H9 (cell line): ENCODE measurements at regions not wholly inside any gene's neighbourhood (a gene's known extent, or its start where the extent isn't known, plus 50 kb on each side); places are given as distances from the start of the nearest gene placed in this dataset.

ENCODE experiments used
- DNase-seq: peaks from one replicate; pipeline ENCODE4 v3.0.0-alpha.2; 2017
- H2AFZ ChIP-seq: one replicate; pipeline ENCODE4 v1.6.1; 2013; ENCODE audit warnings: mild to moderate bottlenecking, low read length, control low read depth, moderate library complexity
- H2AK5ac ChIP-seq: 2 replicates; pipeline ENCODE4 v1.6.1; 2013; ENCODE audit warnings: low read length, control low read depth, mixed read lengths; ENCODE audit not compliant: insufficient read length
- H2BK120ac ChIP-seq: one replicate; pipeline ENCODE4 v1.6.1; 2013; ENCODE audit warnings: low read depth, mild to moderate bottlenecking, low read length, control low read depth, inconsistent platforms; ENCODE audit not compliant: poor library complexity, severe bottlenecking
- H2BK12ac ChIP-seq: 2 replicates; pipeline ENCODE4 v1.6.1; 2013; ENCODE audit warnings: low read length, control low read depth, mixed read lengths, low read depth; ENCODE audit not compliant: insufficient read length
- H2BK15ac ChIP-seq: 2 replicates; pipeline ENCODE4 v1.6.1; 2013; ENCODE audit warnings: low read depth, low read length, control low read depth
- H2BK20ac ChIP-seq: one replicate; pipeline ENCODE4 v1.6.1; 2013; ENCODE audit warnings: low read depth, mild to moderate bottlenecking, low read length, control low read depth, inconsistent platforms; ENCODE audit not compliant: poor library complexity, severe bottlenecking
- H2BK5ac ChIP-seq: 2 replicates; pipeline ENCODE4 v1.6.1; 2013; ENCODE audit warnings: low read length, control low read depth, mixed read lengths; ENCODE audit not compliant: insufficient read length
- H3K14ac ChIP-seq: 2 replicates; pipeline ENCODE4 v1.6.1; 2013; ENCODE audit warnings: low read length, control low read depth; ENCODE audit not compliant: insufficient read depth
- H3K18ac ChIP-seq: 2 replicates; pipeline ENCODE4 v1.6.1; 2013; ENCODE audit warnings: low read depth, mild to moderate bottlenecking, mixed read lengths, low read length, control low read depth; ENCODE audit not compliant: insufficient read length
- H3K23ac ChIP-seq: 2 replicates; pipeline ENCODE4 v1.6.1; 2013; ENCODE audit warnings: low read length, control low read depth, mixed read lengths, low read depth; ENCODE audit not compliant: insufficient read length
- H3K23me2 ChIP-seq: 2 replicates; pipeline ENCODE4 v1.6.1; 2013; ENCODE audit warnings: low read depth, mild to moderate bottlenecking, mixed read lengths, low read length, control low read depth; ENCODE audit not compliant: insufficient read length, poor library complexity, severe bottlenecking
- H3K27ac ChIP-seq: 2 replicates; pipeline ENCODE4 v1.5.1; 2013; ENCODE audit warnings: low read length, control low read depth, mixed read lengths, low read depth; ENCODE audit not compliant: insufficient read length
- H3K27me3 ChIP-seq: 2 replicates; pipeline ENCODE4 v1.6.1; 2013; ENCODE audit warnings: low read length, control low read depth, inconsistent platforms; ENCODE audit not compliant: insufficient read depth
- H3K4ac ChIP-seq: 2 replicates; pipeline ENCODE4 v1.6.1; 2013; ENCODE audit warnings: low read depth, mild to moderate bottlenecking, control low read depth, inconsistent platforms, low read length, moderate library complexity
- H3K4me1 ChIP-seq: 2 replicates; pipeline ENCODE4 v1.6.1; 2013; ENCODE audit warnings: low read length, control low read depth, inconsistent platforms; ENCODE audit not compliant: insufficient read depth
- H3K4me2 ChIP-seq: 2 replicates; pipeline ENCODE4 v1.6.1; 2013; ENCODE audit warnings: low read length, control low read depth, mixed read lengths; ENCODE audit not compliant: insufficient read length, insufficient read depth
- H3K56ac ChIP-seq: 2 replicates; pipeline ENCODE4 v1.6.1; 2013; ENCODE audit warnings: low read depth, mild to moderate bottlenecking, mixed read lengths, low read length, control low read depth; ENCODE audit not compliant: insufficient read length
- H3K79me1 ChIP-seq: 2 replicates; pipeline ENCODE4 v1.6.1; 2013; ENCODE audit warnings: low read depth, mild to moderate bottlenecking, moderate library complexity, low read length, control low read depth, inconsistent platforms; ENCODE audit not compliant: insufficient read depth, poor library complexity, severe bottlenecking
- H3K79me2 ChIP-seq: 2 replicates; pipeline ENCODE4 v1.6.1; 2013; ENCODE audit warnings: low read length, control low read depth, inconsistent platforms; ENCODE audit not compliant: insufficient read depth
- H3K9ac ChIP-seq: 2 replicates; pipeline ENCODE4 v1.6.1; 2013; ENCODE audit warnings: low read length, control low read depth, mixed read lengths; ENCODE audit not compliant: insufficient read length; ENCODE audit errors: extremely low read depth
- H3K9me3 ChIP-seq: one replicate; pipeline ENCODE4 v1.6.1; 2013; ENCODE audit warnings: low read depth, low read length, inconsistent platforms; ENCODE audit not compliant: control insufficient read depth
- H3T11ph ChIP-seq: one replicate; pipeline ENCODE4 v1.6.1; 2013; ENCODE audit warnings: mild to moderate bottlenecking, low read length, control low read depth, inconsistent platforms
- H4K20me1 ChIP-seq: one replicate; pipeline ENCODE4 v1.6.1; 2013; ENCODE audit not compliant: control insufficient read depth, insufficient read length, insufficient read depth
- H4K5ac ChIP-seq: 2 replicates; pipeline ENCODE4 v1.6.1; 2013; ENCODE audit warnings: low read depth, mild to moderate bottlenecking, mixed read lengths, low read length, control low read depth; ENCODE audit not compliant: insufficient read length
- H4K8ac ChIP-seq: replicated peaks from 2 replicates; pipeline ENCODE4 v1.6.1; 2013; ENCODE audit warnings: low read length, control low read depth, mixed read lengths, low read depth; ENCODE audit not compliant: insufficient read length
- H4K91ac ChIP-seq: 2 replicates; pipeline ENCODE4 v1.6.1; 2013; ENCODE audit warnings: low read depth, mild to moderate bottlenecking, moderate library complexity, mixed read lengths, low read length, control low read depth; ENCODE audit not compliant: insufficient read length
- H3K27ac Mint-ChIP-seq, 3 experiments: 2 replicates in 2 of 3; 3 replicates in 1 of 3; pipeline ENCODE4 v1.8.0; 2020 to 2021; ENCODE audit warnings: mixed read lengths in 3 of 3, mild to moderate bottlenecking in 1 of 3, moderate library complexity in 1 of 3
- H3K27me3 Mint-ChIP-seq: 2 replicates; pipeline ENCODE4 v1.8.0; 2021; ENCODE audit warnings: low read depth, mild to moderate bottlenecking, moderate library complexity, mixed read lengths
- H3K36me3 Mint-ChIP-seq, 3 experiments: 2 replicates in 2 of 3; 3 replicates in 1 of 3; pipeline ENCODE4 v1.8.0; 2020 to 2021; ENCODE audit warnings: low read depth in 3 of 3, mixed read lengths in 3 of 3; ENCODE audit not compliant: insufficient read depth in 1 of 3
- H3K4me1 Mint-ChIP-seq, 2 experiments: 2 replicates each; pipeline ENCODE4 v1.8.0; 2020; ENCODE audit warnings: mixed read lengths in 2 of 2
- H3K4me3 Mint-ChIP-seq, 2 experiments: 2 replicates in 1 of 2; 3 replicates in 1 of 2; pipeline ENCODE4 v1.8.0; 2020 to 2021; ENCODE audit warnings: mild to moderate bottlenecking in 2 of 2, mixed read lengths in 2 of 2, moderate library complexity in 1 of 2
- H3K9me3 Mint-ChIP-seq, 2 experiments: 2 replicates in 1 of 2; 3 replicates in 1 of 2; pipeline ENCODE4 v1.8.0; 2020; ENCODE audit warnings: mild to moderate bottlenecking in 2 of 2, mixed read lengths in 2 of 2, moderate library complexity in 1 of 2
- WGBS: extraction: QIAGEN DNeasy Blood & Tissue Kit; methylation state at CpG from one replicate; pipeline ENCODE4 v1.1.7; 2013; ENCODE audit warnings: missing lambda C conversion rate, low lambda C conversion rate, mixed read lengths; ENCODE audit not compliant: insufficient read length; ENCODE audit errors: extremely low coverage; 5-methylcytosine and 5-hydroxymethylcytosine counted together
- TF ChIP-seq, protein P1 (sequence below): fragments of 200-600 bp; sonication (generic); conservative IDR thresholded peaks from 3 replicates; pipeline ENCODE4 v1.8.0; 2021; ENCODE audit warnings: antibody characterized with exemption, mild to moderate bottlenecking

DNA sequence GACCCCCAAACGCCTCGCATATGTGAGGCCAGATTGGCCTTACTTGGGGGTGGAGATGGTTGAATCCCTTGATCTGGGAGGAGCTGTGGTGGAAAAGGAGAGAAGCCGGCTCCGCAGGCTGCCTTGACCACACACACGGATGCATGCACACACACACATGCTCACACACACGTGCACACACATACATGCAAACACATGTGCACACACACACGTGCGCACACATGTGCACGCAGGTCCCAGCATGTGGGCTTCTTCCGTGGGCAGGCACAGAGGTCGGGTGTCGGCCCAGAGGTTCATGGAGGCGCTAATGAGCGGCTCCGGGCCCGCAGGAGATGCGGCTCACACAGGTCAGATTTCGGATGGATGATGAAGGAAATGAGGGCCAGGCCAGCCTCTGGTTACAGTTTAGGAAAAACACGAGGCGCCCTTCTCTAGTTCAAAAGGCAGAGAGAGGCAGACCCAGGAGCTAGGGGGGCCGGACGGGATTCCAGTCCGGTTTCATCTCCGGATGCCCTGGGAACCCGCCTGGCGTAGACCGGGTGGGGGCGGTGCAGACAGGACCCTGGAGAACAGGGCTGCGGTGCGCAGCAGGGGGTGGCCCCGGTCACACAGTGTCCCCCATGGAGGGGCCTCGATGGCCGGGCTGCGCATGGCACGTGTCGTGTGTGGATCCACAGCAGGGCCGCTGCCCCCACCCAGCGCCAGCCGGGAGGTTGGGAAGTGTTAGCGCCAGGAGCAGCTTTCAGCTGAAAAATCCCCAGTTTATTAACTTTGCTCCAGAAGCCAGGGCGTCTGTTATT lies 91.1 kb upstream of the ACTRT2 start:
- Histone ChIP-seq H3K9ac (no peak overlapping the region), H3K27ac (no peak overlapping the region), H3K4me2 (no peak overlapping the region), H2BK12ac (no peak overlapping the region), H3K14ac (no peak overlapping the region), H4K8ac (no peak overlapping the region), H2BK15ac (no peak overlapping the region), H3K23ac (no peak overlapping the region), H2BK120ac (no peak overlapping the region), H4K91ac (no peak overlapping the region), H3K27me3 (no peaks in the 10 kb centered on the region), H2BK5ac (no peak overlapping the region), H3K79me2 (no peaks in the 10 kb centered on the region), H3K4me1 (no peaks in the 10 kb centered on the region), H4K20me1 (no peaks in the 10 kb centered on the region), H2AK5ac (no peak overlapping the region), H3K4ac (no peak overlapping the region), H4K5ac (no peak overlapping the region), H3K23me2 (no peaks in the 10 kb centered on the region), H2BK20ac (no peak overlapping the region), H3K56ac (no peak overlapping the region), H2AFZ (no peak overlapping the region), H3T11ph (no peak overlapping the region), H3K79me1 (no peaks in the 10 kb centered on the region), H3K18ac (no peak overlapping the region), H3K9me3 (peaks cover 67% of the 10 kb centered on the region)
- DNase-seq, result no peak
- H3K4me3 Mint-ChIP-seq, result no peak overlapping the region
- H3K36me3 Mint-ChIP-seq, result peaks cover 2 to 22% (median 4%) of the 10 kb centered on the region in 3 experiments; a peak in 3 of 7 replicates
- no CpG with 5 or more reads among the region's 41 CpGs for WGBS
- H3K4me1 Mint-ChIP-seq, result no peaks in the 10 kb centered on the region
- no peak overlapping the region for H3K27ac Mint-ChIP-seq
- H3K27me3 Mint-ChIP-seq, result peaks cover 8% of the 10 kb centered on the region
- peaks cover 11 to 77% of the 10 kb centered on the region in 2 experiments for H3K9me3 Mint-ChIP-seq
- TF ChIP-seq, protein P1, sequence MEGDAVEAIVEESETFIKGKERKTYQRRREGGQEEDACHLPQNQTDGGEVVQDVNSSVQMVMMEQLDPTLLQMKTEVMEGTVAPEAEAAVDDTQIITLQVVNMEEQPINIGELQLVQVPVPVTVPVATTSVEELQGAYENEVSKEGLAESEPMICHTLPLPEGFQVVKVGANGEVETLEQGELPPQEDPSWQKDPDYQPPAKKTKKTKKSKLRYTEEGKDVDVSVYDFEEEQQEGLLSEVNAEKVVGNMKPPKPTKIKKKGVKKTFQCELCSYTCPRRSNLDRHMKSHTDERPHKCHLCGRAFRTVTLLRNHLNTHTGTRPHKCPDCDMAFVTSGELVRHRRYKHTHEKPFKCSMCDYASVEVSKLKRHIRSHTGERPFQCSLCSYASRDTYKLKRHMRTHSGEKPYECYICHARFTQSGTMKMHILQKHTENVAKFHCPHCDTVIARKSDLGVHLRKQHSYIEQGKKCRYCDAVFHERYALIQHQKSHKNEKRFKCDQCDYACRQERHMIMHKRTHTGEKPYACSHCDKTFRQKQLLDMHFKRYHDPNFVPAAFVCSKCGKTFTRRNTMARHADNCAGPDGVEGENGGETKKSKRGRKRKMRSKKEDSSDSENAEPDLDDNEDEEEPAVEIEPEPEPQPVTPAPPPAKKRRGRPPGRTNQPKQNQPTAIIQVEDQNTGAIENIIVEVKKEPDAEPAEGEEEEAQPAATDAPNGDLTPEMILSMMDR, result no peak
